CD4-positive, alpha-beta T cell treated with Interleukin-12 subunit alpha and Interleukin-12 subunit beta, for 1 hour (primary cell): ENCODE measurements at regions not wholly inside any gene's neighbourhood (a gene's known extent, or its start where the extent isn't known, plus 50 kb on each side); places are given as distances from the start of the nearest gene placed in this dataset.

Experiments
- DNase-seq: peaks from one replicate; pipeline ENCODE4 v3.0.0-alpha.2; 2020

DNA sequence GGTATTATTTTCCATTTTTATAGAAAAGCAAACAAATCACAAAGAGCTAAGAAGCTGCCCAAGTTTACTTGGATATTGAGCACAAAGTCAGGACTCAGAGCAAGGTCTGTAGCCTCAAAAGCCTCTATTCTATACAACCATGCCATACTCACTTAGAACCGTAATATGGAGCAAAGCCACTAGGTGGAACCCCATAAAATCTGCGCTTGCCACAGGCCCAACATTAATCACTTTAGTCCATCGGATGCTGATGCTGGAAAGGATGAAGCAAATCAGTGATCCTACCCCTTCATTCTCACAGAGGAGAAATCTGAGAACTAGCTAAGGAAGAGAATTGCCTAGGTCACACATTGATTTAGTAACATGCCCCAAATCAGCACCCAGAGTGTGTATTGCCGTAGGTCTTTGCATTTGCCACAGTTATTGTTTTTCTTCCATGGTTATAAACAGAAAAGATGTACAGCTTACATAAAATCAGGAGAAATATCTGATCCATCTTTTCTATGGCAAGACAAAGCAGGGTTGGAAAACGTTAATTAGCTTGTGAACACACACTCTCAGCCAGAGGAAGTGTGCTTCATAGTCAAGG lies 56.7 kb upstream of the RAB38 start:
- DNase-seq: peak; percentile 24

DNA sequence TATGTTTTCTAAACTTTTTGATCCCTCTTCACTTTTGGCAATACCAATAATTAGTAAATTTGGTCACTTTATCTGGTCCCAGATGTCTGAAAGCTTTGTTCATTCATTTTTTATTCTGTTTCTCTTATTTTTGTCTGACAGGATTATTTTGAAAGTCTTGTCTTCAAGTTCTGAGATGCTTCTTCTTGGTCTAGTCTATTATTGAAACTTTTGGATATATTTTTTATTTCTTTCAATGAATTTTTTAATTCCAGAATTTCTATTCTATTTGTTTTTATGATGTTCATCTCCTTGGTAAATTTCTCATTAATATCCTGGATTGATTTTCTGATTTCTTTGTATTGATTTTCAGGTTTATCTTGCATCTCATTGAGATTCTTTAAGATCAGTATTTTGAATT lies 54.1 kb upstream of the RAB38 start:
- no peak for DNase-seq
